Vagina (tissue), 2 donors: ENCODE measurements at regions not wholly inside any gene's neighbourhood (a gene's known extent, or its start where the extent isn't known, plus 50 kb on each side); places are given as distances from the start of the nearest gene placed in this dataset.

Source experiments
- DNase-seq, 2 donors: peaks; one replicate each; pipeline ENCODE4 v3.0.0-alpha.2; 2017; ENCODE audit errors: extremely low spot score in 2 of 2
- H3K27ac ChIP-seq: fragments of 200-600 bp; sonication (generic); one replicate; pipeline ENCODE4 v1.5.1; 2019
- H3K27me3 ChIP-seq: fragments of 200-600 bp; sonication (generic); one replicate; pipeline ENCODE4 v1.5.1; 2019
- H3K36me3 ChIP-seq, 2 donors: fragments of 200-600 bp; sonication (generic); one replicate each; pipeline ENCODE4 v1.5.1; 2017 to 2019
- H3K4me1 ChIP-seq: fragments of 200-600 bp; sonication (generic); one replicate; pipeline ENCODE4 v1.5.1; 2019
- H3K4me3 ChIP-seq, 2 donors: fragments of 200-600 bp; sonication (generic); 1 replicate in 1 of 2; 2 replicates in 1 of 2; pipeline ENCODE4 v1.5.1; 2016 to 2019
- H3K9me3 ChIP-seq: fragments of 200-600 bp; sonication (generic); one replicate; pipeline ENCODE4 v1.5.1; 2019
- CTCF ChIP-seq, 3 experiments: fragments of 450-650 bp in 2 of 3; fragments of 200-600 bp in 1 of 3; sonication (generic) in 1 of 3; IDR thresholded peaks; one replicate each; pipeline ENCODE4 v1.5.1; 2017 to 2019; ENCODE audit warnings: antibody characterized with exemption in 3 of 3, mild to moderate bottlenecking in 2 of 3, moderate library complexity in 2 of 3
- POLR2A ChIP-seq, 2 donors: fragments of 450-650 bp; IDR thresholded peaks; one replicate each; pipeline ENCODE4 v1.6.1; 2017; ENCODE audit warnings: antibody characterized with exemption in 2 of 2, mild to moderate bottlenecking in 2 of 2, moderate library complexity in 2 of 2
- POLR2AphosphoS5 ChIP-seq, 2 donors: sonication (generic); formaldehyde crosslinking; IDR thresholded peaks; one replicate each; pipeline ENCODE4 v1.9.0; 2017; ENCODE audit warnings: antibody characterized with exemption in 2 of 2, mild to moderate bottlenecking in 2 of 2, low read depth in 1 of 2; ENCODE audit not compliant: insufficient read depth in 1 of 2
- intact Hi-C: fragments of 100-400 bp; cut with DNase I; formaldehyde crosslinking; loops from one replicate; pipeline ENCODE4 v1.15.1; 2023

GRCh38 chr3:178450476-178450875 is 85.8 kb upstream of the KCNMB2 start:
- peaks cover 10% of the 10 kb centered on the region for H3K4me1 ChIP-seq
- H3K9me3 ChIP-seq, result no peaks in the 10 kb centered on the region
- no peak overlapping the region for H3K4me3 ChIP-seq
- no peak overlapping the region for H3K27ac ChIP-seq
- H3K36me3 ChIP-seq, result no peaks in the 10 kb centered on the region
- no peaks in the 10 kb centered on the region for H3K27me3 ChIP-seq
- intact Hi-C loops, result no loop called here
- no peak for TF ChIP-seq POLR2AphosphoS5 (IDR thresholded peaks at IDR 0.05; ENCODE audit: insufficient read depth in 1 of 2, low read depth in 1 of 2)
- no peak for TF ChIP-seq POLR2A (IDR thresholded peaks at IDR 0.05)
- no peak for DNase-seq

GRCh38 chr3:178451799-178452198 is 84.4 kb upstream of the KCNMB2 start:
- intact Hi-C loops, result no loop called here
- Histone ChIP-seq H3K36me3 (no peaks in the 10 kb centered on the region), H3K4me3 (no peak overlapping the region), H3K4me1 (peaks cover 10% of the 10 kb centered on the region), H3K27me3 (no peaks in the 10 kb centered on the region), H3K9me3 (no peaks in the 10 kb centered on the region), H3K27ac (no peak overlapping the region)
- DNase-seq, result no peak
- TF ChIP-seq CTCF (IDR thresholded peaks at IDR 0.05) (no peak), POLR2A (IDR thresholded peaks at IDR 0.05) (no peak), POLR2AphosphoS5 (IDR thresholded peaks at IDR 0.05; ENCODE audit: insufficient read depth in 1 of 2, low read depth in 1 of 2) (no peak)

- no peak for DNase-seq
- H3K9me3 ChIP-seq, result no peaks in the 10 kb centered on the region
- TF ChIP-seq POLR2AphosphoS5 (IDR thresholded peaks at IDR 0.05; ENCODE audit: insufficient read depth in 1 of 2, low read depth in 1 of 2) (no peak), POLR2A (IDR thresholded peaks at IDR 0.05) (no peak), CTCF (IDR thresholded peaks at IDR 0.05) (no peak)
- H3K4me1 ChIP-seq, result peaks cover 10% of the 10 kb centered on the region
- H3K27me3 ChIP-seq, result no peaks in the 10 kb centered on the region
- H3K27ac ChIP-seq, result no peak overlapping the region
- intact Hi-C loops, result no loop called here
- H3K36me3 ChIP-seq, result no peaks in the 10 kb centered on the region
- H3K4me3 ChIP-seq, result no peak overlapping the region
Measured at GRCh38 chr3:178454726-178455125, 81.5 kb upstream of the KCNMB2 start.

GRCh38 chr3:178455226-178455625 is 81.0 kb upstream of the KCNMB2 start:
- intact Hi-C loops, result no loop called here
- Histone ChIP-seq H3K27me3 (no peaks in the 10 kb centered on the region), H3K9me3 (no peaks in the 10 kb centered on the region), H3K36me3 (no peaks in the 10 kb centered on the region), H3K4me1 (peaks cover 10% of the 10 kb centered on the region), H3K27ac (no peak overlapping the region), H3K4me3 (no peak overlapping the region)
- TF ChIP-seq CTCF (IDR thresholded peaks at IDR 0.05) (no peak), POLR2A (IDR thresholded peaks at IDR 0.05) (no peak), POLR2AphosphoS5 (IDR thresholded peaks at IDR 0.05; ENCODE audit: insufficient read depth in 1 of 2, low read depth in 1 of 2) (no peak)
- no peak for DNase-seq

- Histone ChIP-seq H3K4me3 (no peak overlapping the region), H3K27ac (no peak overlapping the region), H3K4me1 (peaks cover 10% of the 10 kb centered on the region), H3K27me3 (no peaks in the 10 kb centered on the region), H3K36me3 (no peaks in the 10 kb centered on the region), H3K9me3 (no peaks in the 10 kb centered on the region)
- DNase-seq, result no peak
- no peak for TF ChIP-seq POLR2A (IDR thresholded peaks at IDR 0.05)
- TF ChIP-seq CTCF (IDR thresholded peaks at IDR 0.05), result no peak
- TF ChIP-seq POLR2AphosphoS5 (IDR thresholded peaks at IDR 0.05; ENCODE audit: insufficient read depth in 1 of 2, low read depth in 1 of 2), result no peak
- intact Hi-C loops, result no loop called here
Measured at GRCh38 chr3:178455946-178456345, 80.3 kb upstream of the KCNMB2 start.
